H9 (cell line): ENCODE measurements at regions not wholly inside any gene's neighbourhood (a gene's known extent, or its start where the extent isn't known, plus 50 kb on each side); places are given as distances from the start of the nearest gene placed in this dataset.

Experiments
- DNase-seq: peaks from one replicate; pipeline ENCODE4 v3.0.0-alpha.2; 2017
- H2AFZ ChIP-seq: one replicate; pipeline ENCODE4 v1.6.1; 2013; ENCODE audit warnings: mild to moderate bottlenecking, low read length, control low read depth, moderate library complexity
- H2AK5ac ChIP-seq: 2 replicates; pipeline ENCODE4 v1.6.1; 2013; ENCODE audit warnings: low read length, control low read depth, mixed read lengths; ENCODE audit not compliant: insufficient read length
- H2BK120ac ChIP-seq: one replicate; pipeline ENCODE4 v1.6.1; 2013; ENCODE audit warnings: low read depth, mild to moderate bottlenecking, low read length, control low read depth, inconsistent platforms; ENCODE audit not compliant: poor library complexity, severe bottlenecking
- H2BK12ac ChIP-seq: 2 replicates; pipeline ENCODE4 v1.6.1; 2013; ENCODE audit warnings: low read length, control low read depth, mixed read lengths, low read depth; ENCODE audit not compliant: insufficient read length
- H2BK15ac ChIP-seq: 2 replicates; pipeline ENCODE4 v1.6.1; 2013; ENCODE audit warnings: low read depth, low read length, control low read depth
- H2BK20ac ChIP-seq: one replicate; pipeline ENCODE4 v1.6.1; 2013; ENCODE audit warnings: low read depth, mild to moderate bottlenecking, low read length, control low read depth, inconsistent platforms; ENCODE audit not compliant: poor library complexity, severe bottlenecking
- H2BK5ac ChIP-seq: 2 replicates; pipeline ENCODE4 v1.6.1; 2013; ENCODE audit warnings: low read length, control low read depth, mixed read lengths; ENCODE audit not compliant: insufficient read length
- H3K14ac ChIP-seq: 2 replicates; pipeline ENCODE4 v1.6.1; 2013; ENCODE audit warnings: low read length, control low read depth; ENCODE audit not compliant: insufficient read depth
- H3K18ac ChIP-seq: 2 replicates; pipeline ENCODE4 v1.6.1; 2013; ENCODE audit warnings: low read depth, mild to moderate bottlenecking, mixed read lengths, low read length, control low read depth; ENCODE audit not compliant: insufficient read length
- H3K23ac ChIP-seq: 2 replicates; pipeline ENCODE4 v1.6.1; 2013; ENCODE audit warnings: low read length, control low read depth, mixed read lengths, low read depth; ENCODE audit not compliant: insufficient read length
- H3K23me2 ChIP-seq: 2 replicates; pipeline ENCODE4 v1.6.1; 2013; ENCODE audit warnings: low read depth, mild to moderate bottlenecking, mixed read lengths, low read length, control low read depth; ENCODE audit not compliant: insufficient read length, poor library complexity, severe bottlenecking
- H3K27ac ChIP-seq: 2 replicates; pipeline ENCODE4 v1.5.1; 2013; ENCODE audit warnings: low read length, control low read depth, mixed read lengths, low read depth; ENCODE audit not compliant: insufficient read length
- H3K27me3 ChIP-seq: 2 replicates; pipeline ENCODE4 v1.6.1; 2013; ENCODE audit warnings: low read length, control low read depth, inconsistent platforms; ENCODE audit not compliant: insufficient read depth
- H3K4ac ChIP-seq: 2 replicates; pipeline ENCODE4 v1.6.1; 2013; ENCODE audit warnings: low read depth, mild to moderate bottlenecking, control low read depth, inconsistent platforms, low read length, moderate library complexity
- H3K4me1 ChIP-seq: 2 replicates; pipeline ENCODE4 v1.6.1; 2013; ENCODE audit warnings: low read length, control low read depth, inconsistent platforms; ENCODE audit not compliant: insufficient read depth
- H3K4me2 ChIP-seq: 2 replicates; pipeline ENCODE4 v1.6.1; 2013; ENCODE audit warnings: low read length, control low read depth, mixed read lengths; ENCODE audit not compliant: insufficient read length, insufficient read depth
- H3K56ac ChIP-seq: 2 replicates; pipeline ENCODE4 v1.6.1; 2013; ENCODE audit warnings: low read depth, mild to moderate bottlenecking, mixed read lengths, low read length, control low read depth; ENCODE audit not compliant: insufficient read length
- H3K79me1 ChIP-seq: 2 replicates; pipeline ENCODE4 v1.6.1; 2013; ENCODE audit warnings: low read depth, mild to moderate bottlenecking, moderate library complexity, low read length, control low read depth, inconsistent platforms; ENCODE audit not compliant: insufficient read depth, poor library complexity, severe bottlenecking
- H3K79me2 ChIP-seq: 2 replicates; pipeline ENCODE4 v1.6.1; 2013; ENCODE audit warnings: low read length, control low read depth, inconsistent platforms; ENCODE audit not compliant: insufficient read depth
- H3K9ac ChIP-seq: 2 replicates; pipeline ENCODE4 v1.6.1; 2013; ENCODE audit warnings: low read length, control low read depth, mixed read lengths; ENCODE audit not compliant: insufficient read length; ENCODE audit errors: extremely low read depth
- H3K9me3 ChIP-seq: one replicate; pipeline ENCODE4 v1.6.1; 2013; ENCODE audit warnings: low read depth, low read length, inconsistent platforms; ENCODE audit not compliant: control insufficient read depth
- H3T11ph ChIP-seq: one replicate; pipeline ENCODE4 v1.6.1; 2013; ENCODE audit warnings: mild to moderate bottlenecking, low read length, control low read depth, inconsistent platforms
- H4K20me1 ChIP-seq: one replicate; pipeline ENCODE4 v1.6.1; 2013; ENCODE audit not compliant: control insufficient read depth, insufficient read length, insufficient read depth
- H4K5ac ChIP-seq: 2 replicates; pipeline ENCODE4 v1.6.1; 2013; ENCODE audit warnings: low read depth, mild to moderate bottlenecking, mixed read lengths, low read length, control low read depth; ENCODE audit not compliant: insufficient read length
- H4K8ac ChIP-seq: replicated peaks from 2 replicates; pipeline ENCODE4 v1.6.1; 2013; ENCODE audit warnings: low read length, control low read depth, mixed read lengths, low read depth; ENCODE audit not compliant: insufficient read length
- H4K91ac ChIP-seq: 2 replicates; pipeline ENCODE4 v1.6.1; 2013; ENCODE audit warnings: low read depth, mild to moderate bottlenecking, moderate library complexity, mixed read lengths, low read length, control low read depth; ENCODE audit not compliant: insufficient read length
- H3K27ac Mint-ChIP-seq, 3 experiments: 2 replicates in 2 of 3; 3 replicates in 1 of 3; pipeline ENCODE4 v1.8.0; 2020 to 2021; ENCODE audit warnings: mixed read lengths in 3 of 3, mild to moderate bottlenecking in 1 of 3, moderate library complexity in 1 of 3
- H3K27me3 Mint-ChIP-seq: 2 replicates; pipeline ENCODE4 v1.8.0; 2021; ENCODE audit warnings: low read depth, mild to moderate bottlenecking, moderate library complexity, mixed read lengths
- H3K36me3 Mint-ChIP-seq, 3 experiments: 2 replicates in 2 of 3; 3 replicates in 1 of 3; pipeline ENCODE4 v1.8.0; 2020 to 2021; ENCODE audit warnings: low read depth in 3 of 3, mixed read lengths in 3 of 3; ENCODE audit not compliant: insufficient read depth in 1 of 3
- H3K4me1 Mint-ChIP-seq, 2 experiments: 2 replicates each; pipeline ENCODE4 v1.8.0; 2020; ENCODE audit warnings: mixed read lengths in 2 of 2
- H3K4me3 Mint-ChIP-seq, 2 experiments: 2 replicates in 1 of 2; 3 replicates in 1 of 2; pipeline ENCODE4 v1.8.0; 2020 to 2021; ENCODE audit warnings: mild to moderate bottlenecking in 2 of 2, mixed read lengths in 2 of 2, moderate library complexity in 1 of 2
- H3K9me3 Mint-ChIP-seq, 2 experiments: 2 replicates in 1 of 2; 3 replicates in 1 of 2; pipeline ENCODE4 v1.8.0; 2020; ENCODE audit warnings: mild to moderate bottlenecking in 2 of 2, mixed read lengths in 2 of 2, moderate library complexity in 1 of 2
- CTCF ChIP-seq: fragments of 200-600 bp; sonication (generic); conservative IDR thresholded peaks from 3 replicates; pipeline ENCODE4 v1.8.0; 2021; ENCODE audit warnings: antibody characterized with exemption, mild to moderate bottlenecking
- WGBS: extraction: QIAGEN DNeasy Blood & Tissue Kit; methylation state at CpG from one replicate; pipeline ENCODE4 v1.1.7; 2013; ENCODE audit warnings: missing lambda C conversion rate, low lambda C conversion rate, mixed read lengths; ENCODE audit not compliant: insufficient read length; ENCODE audit errors: extremely low coverage; 5-methylcytosine and 5-hydroxymethylcytosine counted together

GRCh38 chr2:190822043-190822442, 58.6 kb upstream of the GLS start:
- Histone ChIP-seq H3T11ph (no peak overlapping the region), H3K23ac (no peak overlapping the region), H3K14ac (no peak overlapping the region), H3K9ac (no peak overlapping the region), H3K79me1 (no peaks in the 10 kb centered on the region), H4K20me1 (no peaks in the 10 kb centered on the region), H3K56ac (no peak overlapping the region), H3K27ac (no peak overlapping the region), H2BK12ac (no peak overlapping the region), H3K4me1 (no peaks in the 10 kb centered on the region), H2AK5ac (no peak overlapping the region), H3K23me2 (no peaks in the 10 kb centered on the region), H4K5ac (no peak overlapping the region), H3K9me3 (no peaks in the 10 kb centered on the region), H3K79me2 (no peaks in the 10 kb centered on the region), H3K27me3 (no peaks in the 10 kb centered on the region), H2BK120ac (no peak overlapping the region), H2BK5ac (no peak overlapping the region), H3K4me2 (no peak overlapping the region), H4K8ac (no peak overlapping the region), H2BK20ac (no peak overlapping the region), H3K4ac (no peak overlapping the region), H2AFZ (no peak overlapping the region), H2BK15ac (no peak overlapping the region), H4K91ac (no peak overlapping the region), H3K18ac (no peak overlapping the region)
- no peaks in the 10 kb centered on the region for H3K4me1 Mint-ChIP-seq
- no peak for DNase-seq
- H3K36me3 Mint-ChIP-seq: peaks cover 0 to 3% (median 0%) of the 10 kb centered on the region in 3 experiments; a peak in 1 of 7 replicates
- H3K27me3 Mint-ChIP-seq: no peaks in the 10 kb centered on the region
- no CpG with 5 or more reads among the region's 1 CpG for WGBS
- H3K4me3 Mint-ChIP-seq: no peak overlapping the region
- H3K27ac Mint-ChIP-seq: no peak overlapping the region
- H3K9me3 Mint-ChIP-seq: peaks cover 3 to 4% of the 10 kb centered on the region in 2 experiments; a peak in 3 of 5 replicates
- no peak for TF ChIP-seq CTCF
